Non-pigmented ciliary epithelial cell (primary cell): ENCODE measurements at regions not wholly inside any gene's neighbourhood (a gene's known extent, or its start where the extent isn't known, plus 50 kb on each side); places are given as distances from the start of the nearest gene placed in this dataset.
"Not testable (repeated sequence)": the region's sequence is repeated elsewhere in the genome, so short reads cannot be mapped to it uniquely, and the experiment has no call there.

ENCODE experiments used
- DNase-seq: peaks from one replicate; pipeline ENCODE4 v3.0.0-alpha.2; 2010; ENCODE audit warnings: low read depth

- DNase-seq, result no peak
These were observed 144.8 kb upstream of the LAMA2 start for GRCh38 chr6:128738112-128738511.

GRCh38 chr6:128736780-128737179 lies 146.2 kb upstream of the LAMA2 start:
- DNase-seq, result no peak

- DNase-seq, result peak; percentile 24
These were observed 151.4 kb upstream of the LAMA2 start for GRCh38 chr6:128731249-128732165.

- no peak for DNase-seq
These were observed 155.4 kb upstream of the LAMA2 start for GRCh38 chr6:128727500-128727899.

GRCh38 chr6:128725271-128726233 lies 157.4 kb upstream of the LAMA2 start:
- no peak for DNase-seq

- DNase-seq, result no peak
These were observed 158.2 kb upstream of the LAMA2 start for GRCh38 chr6:128724738-128725137.

- DNase-seq, result peak; percentile 24
These were observed 159.3 kb upstream of the LAMA2 start for GRCh38 chr6:128723667-128724066.

GRCh38 chr6:128720891-128721290 lies 162.0 kb upstream of the LAMA2 start:
- DNase-seq, result no peak

- no peak for DNase-seq
These were observed 163.2 kb upstream of the LAMA2 start for GRCh38 chr6:128719786-128720185.

GRCh38 chr6:128713461-128713860 lies 169.5 kb upstream of the LAMA2 start:
- peak; percentile 26 for DNase-seq

- no peak for DNase-seq
These were observed 170.0 kb upstream of the LAMA2 start for GRCh38 chr6:128712898-128713297.

- DNase-seq, result no peak
These were observed 171.8 kb upstream of the LAMA2 start for GRCh38 chr6:128711149-128711548.

GRCh38 chr6:128710315-128710714 lies 172.6 kb upstream of the LAMA2 start:
- peak; percentile 18 for DNase-seq

- DNase-seq, result no peak
These were observed 178.3 kb upstream of the LAMA2 start for GRCh38 chr6:128704601-128705000.

- DNase-seq, result not testable (repeated sequence)
These were observed 179.1 kb upstream of the LAMA2 start for GRCh38 chr6:128703794-128704193.

- DNase-seq, result peak; percentile 36
These were observed 176.6 kb upstream of the PTPRK start for GRCh38 chr6:128696691-128697689.

- no peak for DNase-seq
These were observed 174.1 kb upstream of the PTPRK start for GRCh38 chr6:128694303-128695009.

GRCh38 chr6:128690063-128690462 lies 169.7 kb upstream of the PTPRK start:
- no peak for DNase-seq

GRCh38 chr6:128686084-128686483 lies 165.7 kb upstream of the PTPRK start:
- no peak for DNase-seq

- DNase-seq, result no peak
These were observed 156.1 kb upstream of the PTPRK start for GRCh38 chr6:128676456-128676855.

- DNase-seq, result no peak
These were observed 151.6 kb upstream of the PTPRK start for GRCh38 chr6:128672023-128672422.
